GM18868 (cell line): ENCODE measurements at regions not wholly inside any gene's neighbourhood (a gene's known extent, or its start where the extent isn't known, plus 50 kb on each side); places are given as distances from the start of the nearest gene placed in this dataset.
"Not testable (repeated sequence)": the region's sequence is repeated elsewhere in the genome, so short reads cannot be mapped to it uniquely, and the experiment has no call there.

Experiments
- ATAC-seq: cut with Tn5 transposase; IDR thresholded peaks from one replicate; pipeline ENCODE4 v1.9.1; 2021; ENCODE audit warnings: mild to moderate bottlenecking, moderate library complexity; ENCODE audit not compliant: unreplicated experiment

DNA sequence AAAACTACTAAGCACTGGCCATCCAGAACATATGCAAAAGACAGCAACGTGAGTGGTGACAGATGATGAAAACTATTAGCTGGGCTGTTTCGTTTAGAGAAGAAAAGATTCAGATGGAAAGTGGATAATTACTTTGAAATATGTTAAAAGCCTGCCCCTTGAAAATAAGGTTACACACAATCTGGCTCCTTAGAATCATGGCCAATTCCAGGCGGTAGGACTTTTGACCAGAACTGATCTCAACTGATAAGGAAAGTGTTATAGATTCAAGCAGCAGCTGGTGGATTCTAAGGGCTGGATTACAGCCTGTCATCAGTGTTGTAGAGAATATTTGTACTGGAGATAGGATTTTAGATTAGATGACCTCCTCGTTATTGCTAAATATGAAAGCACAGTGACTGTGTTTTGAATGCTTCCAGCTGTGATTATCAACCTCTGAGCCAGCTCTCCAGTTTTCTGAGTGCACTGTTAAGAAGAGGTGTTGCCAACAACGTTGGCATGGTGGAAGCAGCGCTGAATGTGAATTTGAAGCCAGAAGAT lies 75.1 kb downstream of the KBTBD2 start:
- not testable (repeated sequence) for ATAC-seq

GRCh38 chr7:32814779-32815178 lies 76.8 kb downstream of the KBTBD2 start:
- not testable (repeated sequence) for ATAC-seq

DNA sequence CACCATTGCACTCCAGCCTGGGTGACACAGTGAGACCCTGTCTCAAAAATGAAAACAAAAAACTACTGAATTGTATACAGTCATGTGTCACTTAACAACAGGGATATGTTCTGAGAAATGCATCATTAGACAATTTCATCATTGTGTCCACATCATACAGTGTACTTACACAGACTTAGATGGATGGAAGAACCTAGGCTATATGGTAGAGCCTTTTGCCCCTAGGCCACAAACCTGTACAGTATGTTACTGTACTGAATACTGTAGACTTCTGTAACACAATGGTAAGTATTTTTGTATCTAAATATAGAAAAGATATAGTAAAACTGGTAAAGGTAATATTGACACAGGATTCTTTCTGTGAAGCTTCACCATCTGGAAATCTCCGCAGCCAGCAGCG lies 81.7 kb downstream of the KBTBD2 start:
- ATAC-seq, result no peak

DNA sequence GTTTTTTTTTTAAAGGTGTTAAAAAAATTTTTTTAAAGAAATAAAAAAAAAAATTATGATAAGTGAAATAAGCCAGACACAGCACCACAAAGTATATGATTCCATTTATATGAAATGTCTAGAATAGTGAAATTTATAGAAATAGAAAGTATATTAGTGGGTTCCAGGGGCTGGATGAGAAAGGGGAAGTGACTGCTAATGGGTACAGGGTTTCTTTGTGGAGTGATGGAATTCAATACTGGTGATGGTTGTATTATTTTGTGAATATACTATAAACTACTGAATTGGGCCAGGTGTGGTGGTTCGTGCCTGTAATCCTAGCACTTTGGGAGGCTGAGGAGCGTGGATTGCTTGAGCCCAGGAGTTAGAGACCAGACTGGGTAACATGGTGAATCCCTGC lies 82.2 kb downstream of the KBTBD2 start:
- no peak for ATAC-seq

GRCh38 chr7:32803406-32804141 lies 88.0 kb downstream of the KBTBD2 start:
- ATAC-seq, result no peak

DNA sequence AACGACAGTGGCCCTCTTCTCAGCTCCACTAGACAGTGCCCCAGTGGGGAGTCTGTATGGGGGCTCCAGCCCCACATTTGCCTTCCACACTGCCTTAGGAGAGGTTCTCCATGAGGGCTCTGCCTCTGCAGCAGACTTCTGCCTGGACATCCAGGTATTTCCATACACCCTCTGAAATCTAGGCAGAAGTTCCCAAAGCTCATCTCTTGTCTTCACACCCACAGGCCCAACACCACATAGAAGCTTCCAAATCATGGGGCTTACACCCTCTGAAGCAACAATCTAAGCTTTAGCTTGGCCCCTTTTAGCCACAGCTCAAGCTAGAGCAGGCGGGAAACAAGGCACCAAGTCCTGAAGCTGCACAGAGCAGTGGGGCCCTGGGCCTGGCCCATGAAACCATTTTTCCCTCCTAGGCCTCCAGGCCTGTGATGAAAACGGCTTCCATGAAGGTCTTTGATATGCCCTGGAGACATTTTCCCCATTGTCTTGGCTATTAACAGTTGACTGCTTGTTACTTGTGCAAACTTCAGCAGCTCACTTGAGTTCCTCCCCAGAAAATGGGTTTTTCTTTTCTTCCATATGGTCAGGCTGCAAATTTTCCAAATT lies 89.2 kb downstream of the KBTBD2 start:
- ATAC-seq, result no peak

GRCh38 chr7:32793053-32793452 lies 98.5 kb downstream of the KBTBD2 start:
- ATAC-seq, result not testable (repeated sequence)

DNA sequence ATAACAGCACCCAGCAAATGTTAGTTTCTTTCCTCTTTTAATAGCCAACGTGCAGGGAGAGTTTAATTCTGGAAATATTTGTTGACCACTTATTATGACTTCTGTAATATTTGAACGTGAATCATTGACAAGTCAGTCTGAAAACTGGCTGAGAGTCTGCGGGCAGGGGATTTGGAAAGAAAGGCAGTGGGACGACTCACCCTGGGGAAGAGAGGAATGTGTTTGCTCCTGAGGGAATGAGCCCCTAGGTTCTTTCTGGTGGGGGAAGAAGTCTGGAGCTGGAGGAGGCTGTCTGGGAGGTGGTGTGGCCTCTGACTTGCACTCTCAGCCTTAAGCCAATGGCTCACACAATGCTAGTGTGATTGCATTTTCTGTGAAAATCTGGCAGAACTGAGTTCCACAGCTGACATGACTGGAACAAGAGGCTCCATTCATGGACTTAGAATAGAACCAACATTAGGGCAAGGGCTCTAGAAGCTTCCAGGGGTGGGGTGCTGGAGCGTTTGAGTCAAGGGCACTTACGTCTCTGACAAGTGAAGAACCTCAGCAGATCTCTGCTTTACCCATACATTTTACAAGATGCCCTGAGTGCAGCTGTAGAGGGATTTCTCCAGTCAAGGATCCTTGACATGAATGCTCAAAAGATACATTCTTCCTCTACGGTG lies 100.7 kb downstream of the KBTBD2 start:
- ATAC-seq, result not testable (repeated sequence)

DNA sequence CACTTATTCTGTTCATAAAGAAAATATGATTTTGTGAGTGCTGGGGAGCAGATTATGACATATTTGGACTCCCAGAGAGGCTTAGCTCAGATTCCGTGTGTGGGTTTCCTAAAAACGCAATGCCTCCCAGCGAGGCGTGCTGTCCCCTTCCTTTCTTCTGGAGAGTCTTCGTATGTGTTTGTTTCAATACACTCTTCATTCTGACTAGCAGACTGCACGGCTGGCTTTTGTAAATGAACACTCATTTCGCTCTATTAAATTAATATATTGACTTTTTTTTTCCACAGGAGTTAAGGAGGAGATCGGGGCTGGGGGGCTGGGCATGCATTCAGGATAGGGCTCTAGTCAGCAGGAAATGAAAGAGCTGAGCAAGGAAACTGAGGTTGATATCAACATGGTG lies 102.3 kb downstream of the KBTBD2 start:
- ATAC-seq, result not testable (repeated sequence)

GRCh38 chr7:32788174-32788573 lies 103.4 kb downstream of the KBTBD2 start:
- not testable (repeated sequence) for ATAC-seq

GRCh38 chr7:32785365-32785944 lies 106.1 kb downstream of the KBTBD2 start:
- not testable (repeated sequence) for ATAC-seq

DNA sequence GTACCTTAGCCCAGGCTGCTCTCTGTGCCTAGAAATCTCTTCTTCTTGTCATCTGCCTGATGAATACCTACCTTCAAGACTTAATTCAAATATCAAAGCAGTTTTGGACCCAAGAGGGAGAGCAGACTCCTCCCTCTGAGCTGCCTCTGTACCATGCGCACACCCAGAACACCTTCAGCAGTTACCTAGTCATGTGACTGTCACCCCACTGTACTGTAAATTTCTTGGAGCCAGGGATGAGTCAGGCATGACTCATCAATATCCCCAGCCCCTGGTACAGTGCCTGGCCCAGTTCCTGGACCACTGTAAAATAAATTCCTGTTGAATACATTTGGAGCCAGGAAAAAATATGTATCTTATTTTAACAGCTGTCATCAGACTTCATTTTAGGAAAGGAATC lies 111.7 kb downstream of the KBTBD2 start:
- not testable (repeated sequence) for ATAC-seq

DNA sequence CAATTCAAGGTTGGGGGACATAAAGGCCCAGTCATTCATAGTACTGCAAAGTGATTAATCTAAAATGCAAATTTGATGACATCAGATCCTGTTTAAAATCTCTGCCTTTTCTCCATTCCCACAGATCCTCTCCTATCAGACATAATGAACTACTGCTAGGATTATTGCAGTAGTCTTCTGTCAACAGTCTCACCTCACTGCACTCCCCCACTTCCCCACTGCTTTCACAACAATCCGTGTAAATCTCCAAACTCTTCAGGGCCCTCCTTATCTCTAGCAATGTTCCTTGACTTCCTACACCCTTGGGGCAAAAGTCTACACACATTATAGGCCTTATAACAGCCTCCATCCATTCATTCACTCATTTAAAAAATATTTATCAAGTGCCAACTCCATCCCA lies 112.4 kb downstream of the KBTBD2 start:
- ATAC-seq, result no peak

- ATAC-seq, result not testable (repeated sequence)
Measured at GRCh38 chr7:32777041-32777666, 114.4 kb downstream of the KBTBD2 start.

DNA sequence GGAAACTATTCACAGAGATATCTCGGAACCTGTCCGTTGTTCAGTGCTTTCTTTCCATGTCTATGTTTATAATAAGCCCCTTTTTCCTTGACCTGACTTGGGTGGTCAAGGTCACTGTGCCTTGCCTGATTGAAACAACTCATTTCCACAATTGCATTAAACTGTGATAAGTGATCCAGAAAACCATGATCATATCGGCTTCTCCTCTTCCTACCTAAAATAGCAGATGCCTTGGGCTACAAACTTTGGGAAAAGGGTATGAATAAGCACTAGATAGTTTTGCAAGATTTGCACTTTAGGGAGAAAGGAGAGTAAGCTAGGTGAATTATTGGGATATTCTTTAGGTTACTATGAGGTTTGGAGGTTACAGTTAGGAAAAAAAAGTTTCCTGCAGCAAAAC lies 115.2 kb downstream of the KBTBD2 start:
- not testable (repeated sequence) for ATAC-seq

DNA sequence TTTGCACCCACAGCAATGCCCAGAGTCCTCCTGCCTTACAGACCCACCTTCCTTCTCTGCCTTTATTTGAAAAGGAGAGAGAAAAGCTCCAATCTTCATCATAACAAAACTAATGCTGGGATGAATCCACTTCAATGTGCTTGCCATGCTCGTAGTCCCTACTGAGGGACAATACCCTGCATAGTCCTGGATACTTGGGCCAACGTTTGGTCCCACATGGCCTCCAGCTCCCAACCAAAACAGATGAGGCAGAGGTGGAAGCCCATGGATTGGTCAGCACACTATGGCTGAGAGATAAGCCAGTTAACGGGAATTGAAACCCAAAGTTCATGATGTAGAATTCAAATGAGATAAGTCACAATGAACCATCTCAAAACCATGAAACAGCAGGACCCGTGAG lies 115.8 kb downstream of the KBTBD2 start:
- ATAC-seq, result not testable (repeated sequence)

DNA sequence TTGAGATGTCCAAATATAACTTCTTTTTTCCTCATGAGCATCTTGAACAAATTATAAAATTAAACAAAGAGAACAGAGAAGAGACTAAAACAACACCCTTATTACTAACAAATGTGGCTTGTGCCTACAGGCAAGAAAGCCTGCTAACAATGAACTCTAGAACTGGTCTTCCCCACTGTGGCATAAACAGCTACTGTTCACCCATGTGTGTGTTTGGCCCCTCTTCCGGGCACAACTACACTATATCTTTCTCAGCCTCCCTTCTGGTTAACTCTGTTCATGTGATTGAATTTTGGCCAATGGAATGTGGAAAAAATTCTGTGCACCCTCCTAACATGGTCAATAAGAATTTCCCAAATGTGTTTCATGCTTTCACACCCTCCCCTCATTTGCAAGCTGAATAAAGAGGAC lies 117.0 kb downstream of the KBTBD2 start:
- ATAC-seq, result no peak

DNA sequence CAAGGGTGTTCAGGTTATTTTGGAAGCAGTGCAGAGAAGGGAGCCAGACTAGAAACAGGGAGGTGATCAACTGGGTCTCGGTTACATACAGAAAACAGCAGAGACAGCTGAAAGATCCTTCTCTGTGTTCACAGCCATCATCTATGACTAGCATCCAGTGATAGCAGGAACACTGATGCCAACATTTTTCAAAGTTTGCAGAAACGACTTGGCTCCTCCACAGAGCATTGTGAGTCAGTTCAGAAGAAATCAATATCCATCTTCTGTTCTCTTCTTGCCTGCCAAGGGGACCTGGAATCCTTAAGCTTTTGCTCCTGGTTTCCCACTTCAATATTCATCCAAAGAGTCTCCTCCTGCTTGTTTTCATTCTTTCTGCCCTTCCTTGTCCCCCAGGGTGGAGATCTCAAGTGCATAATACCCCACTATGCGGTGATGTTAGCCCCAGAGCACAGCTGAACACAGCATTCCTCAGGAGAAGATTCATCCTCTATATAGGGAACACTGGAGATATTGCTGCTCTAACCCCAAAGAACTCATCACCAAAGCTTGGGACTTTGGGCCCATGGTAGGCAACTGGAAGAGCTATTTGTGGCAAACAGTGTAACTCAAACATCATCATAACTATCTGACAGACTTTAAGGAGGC lies 122.6 kb downstream of the KBTBD2 start:
- ATAC-seq, result not testable (repeated sequence)

DNA sequence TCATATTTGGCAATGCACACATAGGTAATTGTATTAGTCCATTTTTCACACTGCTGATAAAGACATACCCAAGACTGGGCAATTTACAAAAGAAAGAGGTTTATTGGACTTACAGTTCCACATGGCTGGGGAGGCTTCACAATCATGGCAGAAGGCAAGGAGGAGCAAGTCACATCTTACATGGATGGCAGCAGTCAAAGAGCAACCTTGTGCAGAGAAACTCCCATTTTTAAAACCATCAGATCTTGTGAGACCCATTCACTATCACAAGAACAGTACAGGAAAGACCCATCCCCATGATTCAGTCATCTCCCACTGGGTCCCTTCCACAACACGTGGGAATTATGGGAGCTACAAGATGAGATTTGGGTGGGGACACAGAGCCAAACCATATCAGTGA lies 123.2 kb downstream of the KBTBD2 start:
- ATAC-seq, result not testable (repeated sequence)

- ATAC-seq, result not testable (repeated sequence)
Measured at GRCh38 chr7:32765649-32766251, 125.8 kb downstream of the KBTBD2 start.
